NCI-H226 (cell line): ENCODE measurements at regions not wholly inside any gene's neighbourhood (a gene's known extent, or its start where the extent isn't known, plus 50 kb on each side); places are given as distances from the start of the nearest gene placed in this dataset.

Source experiments
- DNase-seq: peaks from one replicate; pipeline ENCODE4 v3.0.0-alpha.2; 2015

- DNase-seq = no peak
These were observed 485.5 kb downstream of the BCAT1 start for GRCh38 chr12:24463375-24463774.

- DNase-seq = no peak
These were observed 486.0 kb downstream of the BCAT1 start for GRCh38 chr12:24462946-24463345.

- no peak for DNase-seq
These were observed 488.4 kb downstream of the BCAT1 start for GRCh38 chr12:24460506-24460905.

- no peak for DNase-seq
These were observed 488.8 kb downstream of the BCAT1 start for GRCh38 chr12:24460099-24460498.

GRCh38 chr12:24455811-24456210 is 493.1 kb downstream of the BCAT1 start:
- DNase-seq = no peak

GRCh38 chr12:24447678-24448077 is 498.2 kb upstream of the SOX5 start:
- no peak for DNase-seq

- no peak for DNase-seq
These were observed 496.8 kb upstream of the SOX5 start for GRCh38 chr12:24446287-24446686.

- DNase-seq = no peak
These were observed 495.2 kb upstream of the SOX5 start for GRCh38 chr12:24444634-24445033.

GRCh38 chr12:24441458-24441857 is 492.0 kb upstream of the SOX5 start:
- no peak for DNase-seq

- DNase-seq = no peak
These were observed 487.2 kb upstream of the SOX5 start for GRCh38 chr12:24436667-24437066.

- DNase-seq = no peak
These were observed 482.4 kb upstream of the SOX5 start for GRCh38 chr12:24431872-24432271.

GRCh38 chr12:24427776-24428175 is 478.3 kb upstream of the SOX5 start:
- DNase-seq = no peak

GRCh38 chr12:24425601-24425970 is 476.1 kb upstream of the SOX5 start:
- DNase-seq = no peak

GRCh38 chr12:24424889-24425600 is 475.6 kb upstream of the SOX5 start:
- DNase-seq = no peak

- DNase-seq = no peak
These were observed 474.9 kb upstream of the SOX5 start for GRCh38 chr12:24424376-24424775.

GRCh38 chr12:24423611-24424010 is 474.1 kb upstream of the SOX5 start:
- DNase-seq = no peak

- DNase-seq = no peak
These were observed 472.3 kb upstream of the SOX5 start for GRCh38 chr12:24421759-24422158.

- no peak for DNase-seq
These were observed 468.7 kb upstream of the SOX5 start for GRCh38 chr12:24418157-24418556.

GRCh38 chr12:24416423-24417109 is 467.1 kb upstream of the SOX5 start:
- DNase-seq = no peak

GRCh38 chr12:24415934-24416333 is 466.5 kb upstream of the SOX5 start:
- no peak for DNase-seq

GRCh38 chr12:24414480-24414879 is 465.0 kb upstream of the SOX5 start:
- no peak for DNase-seq

- DNase-seq = no peak
These were observed 462.5 kb upstream of the SOX5 start for GRCh38 chr12:24411948-24412347.

- no peak for DNase-seq
These were observed 460.4 kb upstream of the SOX5 start for GRCh38 chr12:24409868-24410267.

GRCh38 chr12:24408305-24408704 is 458.8 kb upstream of the SOX5 start:
- DNase-seq = no peak

GRCh38 chr12:24407884-24408283 is 458.4 kb upstream of the SOX5 start:
- no peak for DNase-seq
